Neural cell (in vitro differentiated cells): ENCODE measurements at regions not wholly inside any gene's neighbourhood (a gene's known extent, or its start where the extent isn't known, plus 50 kb on each side); places are given as distances from the start of the nearest gene placed in this dataset.

Source experiments
- H2AFZ ChIP-seq: fragments of 200-600, 300-800 bp; sonication (generic), shearing (Covaris generic); 2 replicates; pipeline ENCODE4 v1.6.0; 2014; ENCODE audit warnings: low read depth, mild to moderate bottlenecking, antibody characterized with exemption, low read length, moderate library complexity
- H3F3A ChIP-seq: fragments of 200-600 bp; shearing (Covaris generic); 2 replicates; pipeline ENCODE4 v1.6.1; 2016; ENCODE audit warnings: mild to moderate bottlenecking, moderate library complexity, mixed read lengths, antibody characterized with exemption, low read length; ENCODE audit not compliant: insufficient read depth, poor library complexity, severe bottlenecking
- H3K27ac ChIP-seq: fragments of 200-600, 300-800 bp; sonication (generic), shearing (Covaris generic); 2 replicates; pipeline ENCODE4 v1.5.1; 2014; ENCODE audit warnings: mild to moderate bottlenecking, low read length, moderate library complexity
- H3K27me3 ChIP-seq: fragments of 300-800, 200-600 bp; sonication (generic), shearing (Covaris generic); 2 replicates; pipeline ENCODE4 v1.6.0; 2014; ENCODE audit warnings: mild to moderate bottlenecking, low read depth, low read length, moderate library complexity; ENCODE audit not compliant: insufficient read depth
- H3K36me3 ChIP-seq: fragments of 300-800, 200-600 bp; sonication (generic), shearing (Covaris generic); 2 replicates; pipeline ENCODE4 v1.5.1; 2014; ENCODE audit warnings: mild to moderate bottlenecking, antibody characterized with exemption, low read length, moderate library complexity; ENCODE audit not compliant: insufficient read depth
- H3K4me2 ChIP-seq: fragments of 300-800, 200-600 bp; sonication (generic), shearing (Covaris generic); 2 replicates; pipeline ENCODE4 v1.6.0; 2014; ENCODE audit warnings: mild to moderate bottlenecking, low read length
- H3K4me3 ChIP-seq: fragments of 300-800, 200-600 bp; sonication (generic), shearing (Covaris generic); 2 replicates; pipeline ENCODE4 v1.5.1; 2014; ENCODE audit warnings: mild to moderate bottlenecking, low read length, moderate library complexity
- H3K79me2 ChIP-seq: fragments of 200-600 bp; shearing (Covaris generic); replicated peaks from 2 replicates; pipeline ENCODE4 v1.6.0; 2014; ENCODE audit warnings: mild to moderate bottlenecking, low read length, moderate library complexity; ENCODE audit not compliant: insufficient read depth
- H3K9ac ChIP-seq: fragments of 300-800, 200-600 bp; sonication (generic), shearing (Covaris generic); 2 replicates; pipeline ENCODE4 v1.6.1; 2016; ENCODE audit warnings: mild to moderate bottlenecking, low read length, mixed read lengths
- H3K9me2 ChIP-seq: fragments of 200-600 bp; shearing (Covaris generic); 2 replicates; pipeline ENCODE4 v1.6.1; 2016; ENCODE audit warnings: mild to moderate bottlenecking, low read length, mixed read lengths; ENCODE audit not compliant: insufficient read depth
- H3K9me3 ChIP-seq: fragments of 200-600, 300-800 bp; sonication (generic), shearing (Covaris generic); 2 replicates; pipeline ENCODE4 v1.6.1; 2016; ENCODE audit warnings: mild to moderate bottlenecking, mixed run types, low read length, moderate library complexity, mixed read lengths
- H4K20me1 ChIP-seq: fragments of 200-600 bp; shearing (Covaris generic); 2 replicates; pipeline ENCODE4 v1.6.1; 2016; ENCODE audit warnings: mild to moderate bottlenecking, mixed run types; ENCODE audit not compliant: insufficient read depth
- EP300 ChIP-seq: fragments of 450-650 bp; conservative IDR thresholded peaks from 2 replicates; pipeline ENCODE4 v1.6.1; 2014; ENCODE audit warnings: antibody characterized with exemption, mild to moderate bottlenecking, moderate library complexity; ENCODE audit not compliant: poor library complexity, severe bottlenecking
- EZH2 ChIP-seq: fragments of 200-600, 300-800 bp; shearing (Covaris generic), sonication (generic); IDR thresholded peaks from 2 replicates; pipeline ENCODE4 v1.6.1; 2014; ENCODE audit warnings: antibody characterized with exemption, low read length, borderline replicate concordance, mild to moderate bottlenecking; ENCODE audit not compliant: insufficient read depth, poor library complexity, severe bottlenecking
- MXI1 ChIP-seq: fragments of 450-650 bp; conservative IDR thresholded peaks from 2 replicates; pipeline ENCODE4 v1.6.1; 2014; ENCODE audit warnings: antibody characterized with exemption, mild to moderate bottlenecking; ENCODE audit not compliant: poor library complexity, severe bottlenecking
- POLR2AphosphoS5 ChIP-seq: IDR thresholded peaks from 2 replicates; pipeline ENCODE4 v1.6.1; 2012
- RAD21 ChIP-seq: fragments of 450-650 bp; conservative IDR thresholded peaks from 2 replicates; pipeline ENCODE4 v1.6.1; 2014; ENCODE audit warnings: antibody characterized with exemption, mild to moderate bottlenecking, moderate library complexity
- SMC3 ChIP-seq: fragments of 450-650 bp; conservative IDR thresholded peaks from 2 replicates; pipeline ENCODE4 v1.6.1; 2014; ENCODE audit warnings: antibody characterized with exemption, mild to moderate bottlenecking, moderate library complexity; ENCODE audit not compliant: poor library complexity
- TAF1 ChIP-seq: IDR thresholded peaks from 2 replicates; pipeline ENCODE4 v1.6.1; 2012; ENCODE audit warnings: low read depth
- TF ChIP-seq, protein P1 (sequence below): IDR thresholded peaks from 2 replicates; pipeline ENCODE4 v1.6.1; 2012; ENCODE audit warnings: borderline replicate concordance
- TF ChIP-seq, protein P2 (sequence below): fragments of 450-650 bp; IDR thresholded peaks from 2 replicates; pipeline ENCODE4 v1.5.1; 2014; ENCODE audit warnings: antibody characterized with exemption, mild to moderate bottlenecking, moderate library complexity; ENCODE audit not compliant: poor library complexity, severe bottlenecking

DNA sequence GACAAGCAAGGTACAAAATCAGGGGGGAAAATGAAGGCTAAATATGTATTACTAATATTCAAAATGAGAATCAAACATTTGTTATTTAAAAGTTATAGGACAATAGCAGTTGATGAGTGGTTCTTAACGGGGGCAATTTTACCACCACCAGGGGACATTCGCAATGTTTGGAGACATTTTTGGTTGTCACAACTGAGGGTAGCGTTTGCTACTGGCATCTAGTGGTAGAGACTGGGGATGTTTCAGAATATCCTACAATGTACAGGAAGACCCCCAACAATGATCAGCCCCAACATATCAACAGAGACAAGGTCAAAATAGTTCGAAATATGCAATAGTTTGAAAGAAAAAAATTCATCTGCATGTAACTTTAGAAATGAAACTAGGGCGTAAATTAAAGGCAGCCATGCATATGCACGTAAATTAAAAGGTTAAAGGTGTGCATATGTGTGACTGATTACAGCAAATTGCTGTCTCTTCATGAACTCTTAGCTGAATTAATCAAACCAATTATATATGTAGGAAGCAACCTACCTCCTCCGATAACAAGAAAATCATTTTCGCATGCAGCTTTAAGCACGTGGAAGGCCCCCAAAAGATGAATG is 61.2 kb upstream of the CUL3 start:
- Histone ChIP-seq H4K20me1 (no peaks in the 10 kb centered on the region), H3K9me2 (no peaks in the 10 kb centered on the region), H3K27ac (no peak overlapping the region), H3K4me2 (no peak overlapping the region), H3K27me3 (no peaks in the 10 kb centered on the region), H2AFZ (no peak overlapping the region), H3K9ac (no peak overlapping the region), H3F3A (no peaks in the 10 kb centered on the region), H3K79me2 (no peaks in the 10 kb centered on the region), H3K9me3 (no peaks in the 10 kb centered on the region), H3K36me3 (no peaks in the 10 kb centered on the region), H3K4me3 (no peak overlapping the region)
- TF ChIP-seq MXI1 (no peak), SMC3 (peak; percentile 64), EP300 (no peak), RAD21 (peak; percentile 49), TAF1 (no peak), POLR2AphosphoS5 (no peak), EZH2 (no peak)
- TF ChIP-seq, protein P1, sequence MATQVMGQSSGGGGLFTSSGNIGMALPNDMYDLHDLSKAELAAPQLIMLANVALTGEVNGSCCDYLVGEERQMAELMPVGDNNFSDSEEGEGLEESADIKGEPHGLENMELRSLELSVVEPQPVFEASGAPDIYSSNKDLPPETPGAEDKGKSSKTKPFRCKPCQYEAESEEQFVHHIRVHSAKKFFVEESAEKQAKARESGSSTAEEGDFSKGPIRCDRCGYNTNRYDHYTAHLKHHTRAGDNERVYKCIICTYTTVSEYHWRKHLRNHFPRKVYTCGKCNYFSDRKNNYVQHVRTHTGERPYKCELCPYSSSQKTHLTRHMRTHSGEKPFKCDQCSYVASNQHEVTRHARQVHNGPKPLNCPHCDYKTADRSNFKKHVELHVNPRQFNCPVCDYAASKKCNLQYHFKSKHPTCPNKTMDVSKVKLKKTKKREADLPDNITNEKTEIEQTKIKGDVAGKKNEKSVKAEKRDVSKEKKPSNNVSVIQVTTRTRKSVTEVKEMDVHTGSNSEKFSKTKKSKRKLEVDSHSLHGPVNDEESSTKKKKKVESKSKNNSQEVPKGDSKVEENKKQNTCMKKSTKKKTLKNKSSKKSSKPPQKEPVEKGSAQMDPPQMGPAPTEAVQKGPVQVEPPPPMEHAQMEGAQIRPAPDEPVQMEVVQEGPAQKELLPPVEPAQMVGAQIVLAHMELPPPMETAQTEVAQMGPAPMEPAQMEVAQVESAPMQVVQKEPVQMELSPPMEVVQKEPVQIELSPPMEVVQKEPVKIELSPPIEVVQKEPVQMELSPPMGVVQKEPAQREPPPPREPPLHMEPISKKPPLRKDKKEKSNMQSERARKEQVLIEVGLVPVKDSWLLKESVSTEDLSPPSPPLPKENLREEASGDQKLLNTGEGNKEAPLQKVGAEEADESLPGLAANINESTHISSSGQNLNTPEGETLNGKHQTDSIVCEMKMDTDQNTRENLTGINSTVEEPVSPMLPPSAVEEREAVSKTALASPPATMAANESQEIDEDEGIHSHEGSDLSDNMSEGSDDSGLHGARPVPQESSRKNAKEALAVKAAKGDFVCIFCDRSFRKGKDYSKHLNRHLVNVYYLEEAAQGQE = no peak
- TF ChIP-seq, protein P2, sequence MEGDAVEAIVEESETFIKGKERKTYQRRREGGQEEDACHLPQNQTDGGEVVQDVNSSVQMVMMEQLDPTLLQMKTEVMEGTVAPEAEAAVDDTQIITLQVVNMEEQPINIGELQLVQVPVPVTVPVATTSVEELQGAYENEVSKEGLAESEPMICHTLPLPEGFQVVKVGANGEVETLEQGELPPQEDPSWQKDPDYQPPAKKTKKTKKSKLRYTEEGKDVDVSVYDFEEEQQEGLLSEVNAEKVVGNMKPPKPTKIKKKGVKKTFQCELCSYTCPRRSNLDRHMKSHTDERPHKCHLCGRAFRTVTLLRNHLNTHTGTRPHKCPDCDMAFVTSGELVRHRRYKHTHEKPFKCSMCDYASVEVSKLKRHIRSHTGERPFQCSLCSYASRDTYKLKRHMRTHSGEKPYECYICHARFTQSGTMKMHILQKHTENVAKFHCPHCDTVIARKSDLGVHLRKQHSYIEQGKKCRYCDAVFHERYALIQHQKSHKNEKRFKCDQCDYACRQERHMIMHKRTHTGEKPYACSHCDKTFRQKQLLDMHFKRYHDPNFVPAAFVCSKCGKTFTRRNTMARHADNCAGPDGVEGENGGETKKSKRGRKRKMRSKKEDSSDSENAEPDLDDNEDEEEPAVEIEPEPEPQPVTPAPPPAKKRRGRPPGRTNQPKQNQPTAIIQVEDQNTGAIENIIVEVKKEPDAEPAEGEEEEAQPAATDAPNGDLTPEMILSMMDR = peak; percentile 61

DNA sequence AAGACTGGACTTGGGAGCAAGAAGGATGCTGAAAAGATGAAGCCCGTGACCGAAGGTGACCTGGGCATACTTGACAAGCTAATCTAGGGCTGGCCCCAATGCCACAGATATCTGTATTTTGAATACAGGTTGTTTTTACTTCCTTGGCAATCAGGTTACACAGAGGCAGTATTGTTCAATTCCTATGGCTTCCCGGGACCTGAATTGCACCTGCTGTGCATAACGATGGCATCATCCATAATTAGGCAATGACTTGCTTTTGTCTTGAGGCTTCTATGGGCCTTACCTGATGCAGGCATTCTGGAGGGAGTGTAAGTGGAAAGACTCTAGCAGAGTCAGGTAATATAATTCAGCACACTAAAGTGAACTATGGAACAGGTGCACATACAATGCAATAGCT is 60.6 kb upstream of the CUL3 start:
- Histone ChIP-seq H3K36me3 (no peaks in the 10 kb centered on the region), H3K9me3 (no peaks in the 10 kb centered on the region), H3F3A (no peaks in the 10 kb centered on the region), H3K9ac (no peak overlapping the region), H3K9me2 (no peaks in the 10 kb centered on the region), H3K79me2 (no peaks in the 10 kb centered on the region), H2AFZ (no peak overlapping the region), H4K20me1 (no peaks in the 10 kb centered on the region), H3K27me3 (no peaks in the 10 kb centered on the region), H3K27ac (no peak overlapping the region), H3K4me3 (no peak overlapping the region), H3K4me2 (no peak overlapping the region)
- TF ChIP-seq SMC3 = no peak
- no peak for TF ChIP-seq EP300
- TF ChIP-seq EZH2 = no peak
- no peak for TF ChIP-seq POLR2AphosphoS5
- TF ChIP-seq TAF1 = no peak
